ENCODE measurements at regions not wholly inside any gene's neighbourhood (a gene's known extent, or its start where the extent isn't known, plus 50 kb on each side); places are given as distances from the start of the nearest gene placed in this dataset.

GRCh38 chr3:67104388-67104787 is 106.3 kb downstream of the KBTBD8 start:
- TF ChIP-seq MAX (IDR thresholded peaks at IDR 0.05), result no peak
- no peak for TF ChIP-seq FOXA1 (IDR thresholded peaks at IDR 0.05)
- no peak for TF ChIP-seq CTCF (IDR thresholded peaks at IDR 0.05; ENCODE audit: low read depth, low read length, missing input control)
- TF ChIP-seq SP1 (IDR thresholded peaks at IDR 0.05), result no peak
- no peak for TF ChIP-seq GABPA (IDR thresholded peaks at IDR 0.05 in 1 of 2, conservative IDR thresholded peaks at IDR 0.05 in 1 of 2)
- TF ChIP-seq REST (IDR thresholded peaks at IDR 0.05), result no peak
- no peak for TF ChIP-seq ATF3 (IDR thresholded peaks at IDR 0.05)
- no peak for TF ChIP-seq RAD21 (IDR thresholded peaks at IDR 0.05)
- no peak for TF ChIP-seq ZBTB33 (IDR thresholded peaks at IDR 0.05)
